ENCODE measurements at regions not wholly inside any gene's neighbourhood (a gene's known extent, or its start where the extent isn't known, plus 50 kb on each side); places are given as distances from the start of the nearest gene placed in this dataset.

DNA sequence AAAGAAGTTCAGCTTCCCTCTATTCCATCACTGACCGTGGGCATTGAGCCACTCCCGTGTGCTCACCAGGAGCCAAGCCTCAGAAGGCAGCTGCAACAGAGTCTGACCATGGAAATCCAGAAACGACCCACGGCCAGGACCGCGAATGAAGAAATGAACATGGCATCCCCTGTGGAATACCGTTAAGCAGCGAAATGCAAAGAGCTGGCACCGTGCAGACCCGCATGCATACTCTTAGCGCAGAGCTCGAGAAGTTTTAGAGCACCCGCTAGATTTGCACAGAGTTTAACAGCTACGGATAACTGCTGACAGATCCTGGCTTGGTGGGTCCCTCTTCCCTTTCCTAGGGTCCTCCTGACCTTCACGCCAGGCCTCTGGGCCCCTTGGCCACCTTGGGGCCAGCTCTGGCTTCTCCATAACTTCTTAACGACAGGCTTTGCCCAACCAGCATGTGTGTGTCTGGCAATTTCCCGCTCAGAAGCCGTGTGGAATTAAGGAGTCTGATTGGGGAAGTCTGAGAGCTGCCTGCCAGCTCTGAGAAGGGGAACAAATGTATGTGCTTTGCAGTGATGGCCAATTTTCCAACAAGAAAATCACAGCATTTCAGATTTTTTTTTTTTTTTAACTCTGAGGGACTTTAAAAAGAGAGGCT, 75.3 kb upstream of the COL5A1 start:
- TF ChIP-seq, protein P1, sequence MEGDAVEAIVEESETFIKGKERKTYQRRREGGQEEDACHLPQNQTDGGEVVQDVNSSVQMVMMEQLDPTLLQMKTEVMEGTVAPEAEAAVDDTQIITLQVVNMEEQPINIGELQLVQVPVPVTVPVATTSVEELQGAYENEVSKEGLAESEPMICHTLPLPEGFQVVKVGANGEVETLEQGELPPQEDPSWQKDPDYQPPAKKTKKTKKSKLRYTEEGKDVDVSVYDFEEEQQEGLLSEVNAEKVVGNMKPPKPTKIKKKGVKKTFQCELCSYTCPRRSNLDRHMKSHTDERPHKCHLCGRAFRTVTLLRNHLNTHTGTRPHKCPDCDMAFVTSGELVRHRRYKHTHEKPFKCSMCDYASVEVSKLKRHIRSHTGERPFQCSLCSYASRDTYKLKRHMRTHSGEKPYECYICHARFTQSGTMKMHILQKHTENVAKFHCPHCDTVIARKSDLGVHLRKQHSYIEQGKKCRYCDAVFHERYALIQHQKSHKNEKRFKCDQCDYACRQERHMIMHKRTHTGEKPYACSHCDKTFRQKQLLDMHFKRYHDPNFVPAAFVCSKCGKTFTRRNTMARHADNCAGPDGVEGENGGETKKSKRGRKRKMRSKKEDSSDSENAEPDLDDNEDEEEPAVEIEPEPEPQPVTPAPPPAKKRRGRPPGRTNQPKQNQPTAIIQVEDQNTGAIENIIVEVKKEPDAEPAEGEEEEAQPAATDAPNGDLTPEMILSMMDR (IDR thresholded peaks at IDR 0.05; ENCODE audit: poor library complexity, severe bottlenecking) = no peak
- TF ChIP-seq, protein P2, sequence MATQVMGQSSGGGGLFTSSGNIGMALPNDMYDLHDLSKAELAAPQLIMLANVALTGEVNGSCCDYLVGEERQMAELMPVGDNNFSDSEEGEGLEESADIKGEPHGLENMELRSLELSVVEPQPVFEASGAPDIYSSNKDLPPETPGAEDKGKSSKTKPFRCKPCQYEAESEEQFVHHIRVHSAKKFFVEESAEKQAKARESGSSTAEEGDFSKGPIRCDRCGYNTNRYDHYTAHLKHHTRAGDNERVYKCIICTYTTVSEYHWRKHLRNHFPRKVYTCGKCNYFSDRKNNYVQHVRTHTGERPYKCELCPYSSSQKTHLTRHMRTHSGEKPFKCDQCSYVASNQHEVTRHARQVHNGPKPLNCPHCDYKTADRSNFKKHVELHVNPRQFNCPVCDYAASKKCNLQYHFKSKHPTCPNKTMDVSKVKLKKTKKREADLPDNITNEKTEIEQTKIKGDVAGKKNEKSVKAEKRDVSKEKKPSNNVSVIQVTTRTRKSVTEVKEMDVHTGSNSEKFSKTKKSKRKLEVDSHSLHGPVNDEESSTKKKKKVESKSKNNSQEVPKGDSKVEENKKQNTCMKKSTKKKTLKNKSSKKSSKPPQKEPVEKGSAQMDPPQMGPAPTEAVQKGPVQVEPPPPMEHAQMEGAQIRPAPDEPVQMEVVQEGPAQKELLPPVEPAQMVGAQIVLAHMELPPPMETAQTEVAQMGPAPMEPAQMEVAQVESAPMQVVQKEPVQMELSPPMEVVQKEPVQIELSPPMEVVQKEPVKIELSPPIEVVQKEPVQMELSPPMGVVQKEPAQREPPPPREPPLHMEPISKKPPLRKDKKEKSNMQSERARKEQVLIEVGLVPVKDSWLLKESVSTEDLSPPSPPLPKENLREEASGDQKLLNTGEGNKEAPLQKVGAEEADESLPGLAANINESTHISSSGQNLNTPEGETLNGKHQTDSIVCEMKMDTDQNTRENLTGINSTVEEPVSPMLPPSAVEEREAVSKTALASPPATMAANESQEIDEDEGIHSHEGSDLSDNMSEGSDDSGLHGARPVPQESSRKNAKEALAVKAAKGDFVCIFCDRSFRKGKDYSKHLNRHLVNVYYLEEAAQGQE (IDR thresholded peaks at IDR 0.05; ENCODE audit: borderline replicate concordance) = no peak
- TF ChIP-seq POLR2AphosphoS5 (IDR thresholded peaks at IDR 0.05) = no peak
- TF ChIP-seq EP300 (conservative IDR thresholded peaks at IDR 0.05; ENCODE audit: poor library complexity, severe bottlenecking) = no peak
- no peak for TF ChIP-seq RAD21 (conservative IDR thresholded peaks at IDR 0.05)
- no peak for TF ChIP-seq TAF1 (IDR thresholded peaks at IDR 0.05; ENCODE audit: low read depth)
- no peak for TF ChIP-seq EZH2 (IDR thresholded peaks at IDR 0.05; ENCODE audit: borderline replicate concordance, insufficient read depth, low read length, poor library complexity, severe bottlenecking)
